Osteoblast (primary cell): ENCODE measurements at regions not wholly inside any gene's neighbourhood (a gene's known extent, or its start where the extent isn't known, plus 50 kb on each side); places are given as distances from the start of the nearest gene placed in this dataset.

ENCODE experiments used
- DNase-seq: peaks from one replicate; pipeline ENCODE4 v3.0.0; 2011; ENCODE audit warnings: low spot score, mixed read lengths; ENCODE audit not compliant: insufficient read length; ENCODE audit errors: missing footprints
- H2AFZ ChIP-seq: 2 replicates; pipeline ENCODE4 v1.6.0; 2011; ENCODE audit warnings: mild to moderate bottlenecking, low read length
- H3K27ac ChIP-seq: 2 replicates; pipeline ENCODE4 v1.5.1; 2011; ENCODE audit warnings: mild to moderate bottlenecking, low read depth, low read length, moderate library complexity
- H3K27me3 ChIP-seq: 2 replicates; pipeline ENCODE4 v1.6.0; 2012; ENCODE audit warnings: mild to moderate bottlenecking, control low read depth, inconsistent platforms, low read length, moderate library complexity; ENCODE audit not compliant: insufficient read depth
- H3K36me3 ChIP-seq: 2 replicates; pipeline ENCODE4 v1.5.1; 2011; ENCODE audit warnings: mild to moderate bottlenecking, low read length, control low read depth, moderate library complexity; ENCODE audit not compliant: insufficient read depth
- H3K4me1 ChIP-seq: 2 replicates; pipeline ENCODE4 v1.5.1; 2011; ENCODE audit warnings: mild to moderate bottlenecking, low read length, control low read depth, moderate library complexity; ENCODE audit not compliant: insufficient read depth
- H3K4me2 ChIP-seq: 2 replicates; pipeline ENCODE4 v1.6.0; 2011; ENCODE audit warnings: mild to moderate bottlenecking, low read length; ENCODE audit not compliant: insufficient read depth
- H3K4me3 ChIP-seq: fragments of 200-600 bp; sonication (generic); 3 replicates; pipeline ENCODE4 v1.5.1; 2012; ENCODE audit warnings: mild to moderate bottlenecking, low read length, inconsistent platforms; ENCODE audit not compliant: insufficient read depth
- H3K79me2 ChIP-seq: 2 replicates; pipeline ENCODE4 v1.6.0; 2012; ENCODE audit warnings: mild to moderate bottlenecking, low read length, control low read depth, inconsistent platforms; ENCODE audit not compliant: insufficient read depth
- H3K9me3 ChIP-seq: 2 replicates; pipeline ENCODE4 v1.5.1; 2011; ENCODE audit warnings: low read depth, low read length, control low read depth
- H4K20me1 ChIP-seq: 2 replicates; pipeline ENCODE4 v1.6.0; 2012; ENCODE audit warnings: mild to moderate bottlenecking, low read length, control low read depth; ENCODE audit not compliant: insufficient read depth
- CTCF ChIP-seq: IDR thresholded peaks from 2 replicates; pipeline ENCODE4 v1.5.1; 2011; ENCODE audit warnings: mild to moderate bottlenecking, low read depth, low read length, moderate library complexity; ENCODE audit errors: extremely low read depth

DNA sequence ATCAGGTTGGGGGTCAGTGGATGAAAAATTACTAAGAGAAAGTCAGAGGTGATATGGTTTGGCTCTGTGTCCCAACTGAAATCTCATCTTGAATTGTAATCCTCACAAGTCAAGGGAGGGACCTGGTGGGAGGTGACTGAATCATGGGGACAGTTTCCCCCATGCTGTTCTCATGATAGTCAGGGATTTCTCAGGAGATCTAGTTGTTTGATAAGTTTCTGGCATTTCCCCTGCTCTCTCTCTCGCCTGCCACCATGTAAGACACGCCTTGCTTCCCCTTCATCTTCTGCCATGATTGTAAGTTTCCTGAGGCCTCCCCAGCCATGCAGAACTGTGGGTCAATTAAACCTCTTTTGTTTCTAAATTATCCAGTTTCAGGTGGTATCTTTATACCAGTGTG is 945.8 kb upstream of the CRIM1 start:
- no peak for TF ChIP-seq CTCF
- no peak for DNase-seq
- Histone ChIP-seq H3K27me3 (no peaks in the 10 kb centered on the region), H4K20me1 (no peaks in the 10 kb centered on the region), H3K9me3 (no peaks in the 10 kb centered on the region), H2AFZ (no peak overlapping the region), H3K4me2 (no peak overlapping the region), H3K36me3 (no peaks in the 10 kb centered on the region), H3K4me3 (no peak overlapping the region), H3K4me1 (no peaks in the 10 kb centered on the region), H3K27ac (no peak overlapping the region), H3K79me2 (no peaks in the 10 kb centered on the region)

DNA sequence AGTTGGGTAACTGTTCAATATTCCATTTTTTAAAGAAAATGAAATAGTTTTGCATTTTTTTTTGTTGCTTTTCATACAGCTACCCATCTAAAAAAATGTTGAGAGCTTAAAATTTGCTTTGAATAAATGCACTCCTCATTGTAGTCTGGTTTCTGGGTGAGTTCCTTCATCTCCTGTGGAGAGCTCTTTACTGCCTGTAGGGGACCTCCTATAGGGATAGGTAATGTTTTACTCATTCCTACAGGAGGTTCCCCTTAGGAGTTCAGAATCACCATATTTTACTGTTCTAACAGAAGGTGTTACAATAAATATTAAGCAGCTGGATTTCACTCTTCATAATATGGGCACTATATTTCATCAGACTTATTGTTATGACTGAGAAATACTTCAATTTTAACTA is 947.3 kb upstream of the CRIM1 start:
- Histone ChIP-seq H3K36me3 (no peaks in the 10 kb centered on the region), H3K27me3 (no peaks in the 10 kb centered on the region), H3K9me3 (no peaks in the 10 kb centered on the region), H3K4me2 (no peak overlapping the region), H4K20me1 (no peaks in the 10 kb centered on the region), H3K4me3 (no peak overlapping the region), H3K79me2 (no peaks in the 10 kb centered on the region), H3K4me1 (no peaks in the 10 kb centered on the region), H3K27ac (no peak overlapping the region), H2AFZ (no peak overlapping the region)
- DNase-seq = no peak
- TF ChIP-seq CTCF = no peak

- Histone ChIP-seq H3K4me3 (no peak overlapping the region), H3K27ac (no peak overlapping the region), H3K9me3 (no peaks in the 10 kb centered on the region), H4K20me1 (no peaks in the 10 kb centered on the region), H3K79me2 (no peaks in the 10 kb centered on the region), H3K4me1 (no peaks in the 10 kb centered on the region), H3K4me2 (no peak overlapping the region), H2AFZ (no peak overlapping the region), H3K36me3 (no peaks in the 10 kb centered on the region), H3K27me3 (no peaks in the 10 kb centered on the region)
- peak; percentile 8 for DNase-seq
- no peak for TF ChIP-seq CTCF
Observed at GRCh38 chr2:35391736-35392442, 963.7 kb upstream of the CRIM1 start.

DNA sequence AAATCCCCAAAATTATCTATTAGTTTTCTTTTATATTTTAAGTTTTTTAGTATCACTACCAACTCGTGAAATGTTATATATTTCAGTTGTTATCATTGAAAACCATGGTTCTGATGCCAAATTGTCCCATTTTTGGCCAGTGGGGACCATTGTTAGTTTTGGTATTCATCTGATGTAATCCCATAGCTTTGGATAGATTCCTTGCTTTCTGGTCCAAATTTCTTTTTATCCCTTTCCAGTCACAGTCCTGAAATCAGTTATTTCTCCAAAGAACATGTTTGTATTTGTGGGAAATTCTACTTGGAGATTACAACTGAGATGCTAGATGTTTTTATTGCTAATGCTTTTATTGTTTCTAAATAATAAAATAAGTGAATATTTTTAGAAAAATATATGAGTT is 976.8 kb upstream of the CRIM1 start:
- Histone ChIP-seq H3K4me3 (no peak overlapping the region), H3K27ac (no peak overlapping the region), H3K79me2 (no peaks in the 10 kb centered on the region), H3K27me3 (no peaks in the 10 kb centered on the region), H4K20me1 (no peaks in the 10 kb centered on the region), H3K4me1 (no peaks in the 10 kb centered on the region), H2AFZ (no peak overlapping the region), H3K36me3 (no peaks in the 10 kb centered on the region), H3K4me2 (no peak overlapping the region), H3K9me3 (peaks cover 3% of the 10 kb centered on the region)
- TF ChIP-seq CTCF = no peak
- no peak for DNase-seq
